Calu3 (cell line): ENCODE measurements at regions not wholly inside any gene's neighbourhood (a gene's known extent, or its start where the extent isn't known, plus 50 kb on each side); places are given as distances from the start of the nearest gene placed in this dataset.

Experiments
- BruUV-seq: library from RNA; stranded (reverse); fragments of 400-500 nt; replicated peaks from 2 replicates; lab custom pipeline; 2021; lab: Mats Ljungman, UMichigan
- CTCF ChIA-PET: fragments of 300-600 bp; sonication (Branson Sonifier 250); formaldehyde crosslinking; loops from one replicate; lab custom pipeline; 2022; ENCODE audit warnings: antibody characterized with exemption; lab: Charles Lee
- DNase-seq: peaks from one replicate; pipeline ENCODE4 v3.0.0; 2022
- H3K27ac Mint-ChIP-seq: one replicate; pipeline ENCODE4 v1.8.0; 2022; ENCODE audit warnings: mixed read lengths; ENCODE audit not compliant: unreplicated experiment
- H3K27me3 Mint-ChIP-seq: one replicate; pipeline ENCODE4 v1.8.0; 2022; ENCODE audit warnings: mixed read lengths; ENCODE audit not compliant: unreplicated experiment
- H3K36me3 Mint-ChIP-seq: one replicate; pipeline ENCODE4 v1.8.0; 2022; ENCODE audit warnings: mild to moderate bottlenecking, moderate library complexity, mixed read lengths; ENCODE audit not compliant: insufficient read depth, unreplicated experiment
- H3K4me1 Mint-ChIP-seq: one replicate; pipeline ENCODE4 v1.8.0; 2022; ENCODE audit warnings: mild to moderate bottlenecking, low read depth, mixed read lengths; ENCODE audit not compliant: unreplicated experiment
- H3K4me3 Mint-ChIP-seq: one replicate; pipeline ENCODE4 v1.8.0; 2022; ENCODE audit warnings: mild to moderate bottlenecking, low read depth, moderate library complexity, mixed read lengths; ENCODE audit not compliant: unreplicated experiment
- H3K9me3 Mint-ChIP-seq: one replicate; pipeline ENCODE4 v1.8.0; 2022; ENCODE audit warnings: low read depth, mixed read lengths; ENCODE audit not compliant: unreplicated experiment
- CTCF ChIP-seq: fragments of 200-600 bp; IDR thresholded peaks from one replicate; pipeline ENCODE4 v1.8.0; 2022; ENCODE audit warnings: antibody characterized with exemption; ENCODE audit not compliant: unreplicated experiment
- intact Hi-C: fragments of 100-400 bp; cut with micrococcal nuclease; formaldehyde crosslinking; loops from one replicate; pipeline ENCODE4 v1.10.0; 2022; ENCODE audit not compliant: unreplicated experiment

GRCh38 chr4:147284256-147284835, 196.6 kb upstream of the EDNRA start:
- CTCF ChIA-PET, result no interaction called here
- no peaks in the 10 kb centered on the region for H3K36me3 Mint-ChIP-seq
- H3K27ac Mint-ChIP-seq, result no peak overlapping the region
- no peak for TF ChIP-seq CTCF
- peaks cover 23% of the 10 kb centered on the region for H3K4me1 Mint-ChIP-seq
- BruUV-seq, result no TSS peak
- H3K4me3 Mint-ChIP-seq, result no peak overlapping the region
- intact Hi-C loops, result no loop called here
- DNase-seq, result no peak
- no peaks in the 10 kb centered on the region for H3K27me3 Mint-ChIP-seq
- no peaks in the 10 kb centered on the region for H3K9me3 Mint-ChIP-seq

- BruUV-seq, result no TSS peak
- H3K4me3 Mint-ChIP-seq, result no peak overlapping the region
- intact Hi-C loops, result no loop called here
- CTCF ChIA-PET, result no interaction called here
- no peaks in the 10 kb centered on the region for H3K36me3 Mint-ChIP-seq
- no peak overlapping the region for H3K27ac Mint-ChIP-seq
- no peaks in the 10 kb centered on the region for H3K27me3 Mint-ChIP-seq
- H3K4me1 Mint-ChIP-seq, result peaks cover 23% of the 10 kb centered on the region
- H3K9me3 Mint-ChIP-seq, result no peaks in the 10 kb centered on the region
- DNase-seq, result no peak
- no peak for TF ChIP-seq CTCF
These were observed 196.0 kb upstream of the EDNRA start for GRCh38 chr4:147284935-147285334.

GRCh38 chr4:147285751-147286150, 195.1 kb upstream of the EDNRA start:
- peaks cover 23% of the 10 kb centered on the region for H3K4me1 Mint-ChIP-seq
- BruUV-seq, result no TSS peak
- CTCF ChIA-PET, result no interaction called here
- H3K27ac Mint-ChIP-seq, result no peak overlapping the region
- TF ChIP-seq CTCF, result no peak
- intact Hi-C loops, result loop anchor here (2.0 kb wide), 1 partner anchor 125 kb away; no protein-coding TSS in a partner anchor
- H3K36me3 Mint-ChIP-seq, result no peaks in the 10 kb centered on the region
- no peak for DNase-seq
- no peaks in the 10 kb centered on the region for H3K9me3 Mint-ChIP-seq
- H3K4me3 Mint-ChIP-seq, result no peak overlapping the region
- H3K27me3 Mint-ChIP-seq, result no peaks in the 10 kb centered on the region

GRCh38 chr4:147286846-147287587, 193.9 kb upstream of the EDNRA start:
- BruUV-seq, result no TSS peak
- Mint-ChIP-seq H3K4me1 (peaks cover 32% of the 10 kb centered on the region), H3K36me3 (no peaks in the 10 kb centered on the region), H3K4me3 (peak overlapping the region; percentile 20), H3K27ac (peak overlapping the region; percentile 75), H3K27me3 (no peaks in the 10 kb centered on the region), H3K9me3 (no peaks in the 10 kb centered on the region)
- DNase-seq, result no peak
- CTCF ChIA-PET, result no interaction called here
- intact Hi-C loops, result loop anchor here (2.0 kb wide), 1 partner anchor 126 kb away; no protein-coding TSS in a partner anchor
- TF ChIP-seq CTCF, result no peak
